ENCODE measurements at regions not wholly inside any gene's neighbourhood (a gene's known extent, or its start where the extent isn't known, plus 50 kb on each side); places are given as distances from the start of the nearest gene placed in this dataset.

GRCh38 chr12:126760092-126760491 lies 1506.9 kb upstream of the TMEM132C start:
- TF ChIP-seq POLR2AphosphoS5 (IDR thresholded peaks at IDR 0.05; ENCODE audit: low read depth) = no peak
- TF ChIP-seq CTCF (conservative IDR thresholded peaks at IDR 0.05; ENCODE audit: low read depth in 2 of 2) = no peak
- no peak for TF ChIP-seq NANOG (IDR thresholded peaks at IDR 0.05; ENCODE audit: borderline replicate concordance)
- TF ChIP-seq EZH2phosphoT487 (IDR thresholded peaks at IDR 0.05; ENCODE audit: unreplicated experiment) = no peak
- no peak for TF ChIP-seq ETS1 (IDR thresholded peaks at IDR 0.05)
- no peak for TF ChIP-seq EZH2 (IDR thresholded peaks at IDR 0.05; ENCODE audit: low read depth, unreplicated experiment)
- TF ChIP-seq ZNF462 (CRISPR knock-in tag; IDR thresholded peaks at IDR 0.05) = no peak
- no peak for TF ChIP-seq REST (IDR thresholded peaks at IDR 0.05; ENCODE audit: unreplicated experiment)
